Ishikawa (cell line): ENCODE measurements at regions not wholly inside any gene's neighbourhood (a gene's known extent, or its start where the extent isn't known, plus 50 kb on each side); places are given as distances from the start of the nearest gene placed in this dataset.

Experiments used
- CEBPB ChIP-seq: IDR thresholded peaks from 2 replicates; pipeline ENCODE4 v1.6.1; 2012
- EP300 ChIP-seq: IDR thresholded peaks from 2 replicates; pipeline ENCODE4 v1.6.1; 2012; ENCODE audit warnings: borderline replicate concordance
- FOXM1 ChIP-seq: IDR thresholded peaks from 2 replicates; pipeline ENCODE4 v1.6.1; 2012; ENCODE audit warnings: low read depth, borderline replicate concordance
- TAF1 ChIP-seq: IDR thresholded peaks from 2 replicates; pipeline ENCODE4 v1.6.1; 2012; ENCODE audit warnings: low read depth, mild to moderate bottlenecking
- TCF12 ChIP-seq: IDR thresholded peaks from 2 replicates; pipeline ENCODE4 v1.6.1; 2012; ENCODE audit warnings: low read depth
- YY1 ChIP-seq: IDR thresholded peaks from 2 replicates; pipeline ENCODE4 v1.6.1; 2012; ENCODE audit warnings: low read depth
- TF ChIP-seq, protein P1 (sequence below): IDR thresholded peaks from 2 replicates; pipeline ENCODE4 v1.6.1; 2012; ENCODE audit warnings: low read depth, mild to moderate bottlenecking

DNA sequence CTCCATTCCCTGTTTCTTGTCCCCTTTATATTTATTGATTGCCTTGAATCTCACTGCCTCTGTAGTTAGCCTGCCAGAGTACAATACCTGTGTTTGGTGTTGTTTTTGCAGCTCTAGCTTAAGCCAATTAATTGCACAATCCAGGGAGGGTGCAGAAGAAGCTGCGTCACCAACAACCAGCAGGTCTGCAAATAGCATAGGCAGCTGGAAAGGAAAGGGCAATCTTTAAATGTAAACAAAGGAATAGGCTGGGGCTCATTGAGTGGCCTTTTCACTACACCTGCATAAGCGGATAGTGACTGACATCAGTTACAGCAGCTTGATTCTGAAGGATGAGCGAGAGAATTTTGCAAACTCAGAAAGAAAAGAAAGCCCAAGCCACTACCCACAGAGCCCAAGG lies 106.8 kb upstream of the RAI2 start:
- TF ChIP-seq EP300, result no peak
- no peak for TF ChIP-seq CEBPB
- TF ChIP-seq, protein P1, sequence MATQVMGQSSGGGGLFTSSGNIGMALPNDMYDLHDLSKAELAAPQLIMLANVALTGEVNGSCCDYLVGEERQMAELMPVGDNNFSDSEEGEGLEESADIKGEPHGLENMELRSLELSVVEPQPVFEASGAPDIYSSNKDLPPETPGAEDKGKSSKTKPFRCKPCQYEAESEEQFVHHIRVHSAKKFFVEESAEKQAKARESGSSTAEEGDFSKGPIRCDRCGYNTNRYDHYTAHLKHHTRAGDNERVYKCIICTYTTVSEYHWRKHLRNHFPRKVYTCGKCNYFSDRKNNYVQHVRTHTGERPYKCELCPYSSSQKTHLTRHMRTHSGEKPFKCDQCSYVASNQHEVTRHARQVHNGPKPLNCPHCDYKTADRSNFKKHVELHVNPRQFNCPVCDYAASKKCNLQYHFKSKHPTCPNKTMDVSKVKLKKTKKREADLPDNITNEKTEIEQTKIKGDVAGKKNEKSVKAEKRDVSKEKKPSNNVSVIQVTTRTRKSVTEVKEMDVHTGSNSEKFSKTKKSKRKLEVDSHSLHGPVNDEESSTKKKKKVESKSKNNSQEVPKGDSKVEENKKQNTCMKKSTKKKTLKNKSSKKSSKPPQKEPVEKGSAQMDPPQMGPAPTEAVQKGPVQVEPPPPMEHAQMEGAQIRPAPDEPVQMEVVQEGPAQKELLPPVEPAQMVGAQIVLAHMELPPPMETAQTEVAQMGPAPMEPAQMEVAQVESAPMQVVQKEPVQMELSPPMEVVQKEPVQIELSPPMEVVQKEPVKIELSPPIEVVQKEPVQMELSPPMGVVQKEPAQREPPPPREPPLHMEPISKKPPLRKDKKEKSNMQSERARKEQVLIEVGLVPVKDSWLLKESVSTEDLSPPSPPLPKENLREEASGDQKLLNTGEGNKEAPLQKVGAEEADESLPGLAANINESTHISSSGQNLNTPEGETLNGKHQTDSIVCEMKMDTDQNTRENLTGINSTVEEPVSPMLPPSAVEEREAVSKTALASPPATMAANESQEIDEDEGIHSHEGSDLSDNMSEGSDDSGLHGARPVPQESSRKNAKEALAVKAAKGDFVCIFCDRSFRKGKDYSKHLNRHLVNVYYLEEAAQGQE, result no peak
- no peak for TF ChIP-seq YY1
- no peak for TF ChIP-seq TAF1
- TF ChIP-seq FOXM1, result no peak
- TF ChIP-seq TCF12, result no peak
